Adrenal gland (tissue), 5 donors: ENCODE measurements at regions not wholly inside any gene's neighbourhood (a gene's known extent, or its start where the extent isn't known, plus 50 kb on each side); places are given as distances from the start of the nearest gene placed in this dataset.

ENCODE experiments used
- CTCF ChIP-seq, 6 experiments: fragments of 450-650 bp in 4 of 6; fragments of 200-600 bp in 2 of 6; sonication (generic) in 1 of 6; IDR thresholded peaks; 1 replicate in 5 of 6; 2 replicates in 1 of 6; pipeline versions ENCODE4 v1.5.1 to v1.8.0; 2016 to 2021; ENCODE audit warnings: antibody characterized with exemption in 6 of 6, mild to moderate bottlenecking in 2 of 6, moderate library complexity in 1 of 6
- POLR2A ChIP-seq, 2 donors: fragments of 450-650 bp; IDR thresholded peaks; one replicate each; pipeline ENCODE4 v1.6.1; 2017; ENCODE audit warnings: antibody characterized with exemption in 2 of 2, mild to moderate bottlenecking in 2 of 2, moderate library complexity in 1 of 2
- donor health status: DM: no; HTN: no; CAD: no.

GRCh38 chr3:18090377-18090776, 334.8 kb downstream of the SATB1 start:
- TF ChIP-seq CTCF (IDR thresholded peaks at IDR 0.05) (no peak), POLR2A (IDR thresholded peaks at IDR 0.05) (no peak)
